DLD1 (cell line): ENCODE measurements at regions not wholly inside any gene's neighbourhood (a gene's known extent, or its start where the extent isn't known, plus 50 kb on each side); places are given as distances from the start of the nearest gene placed in this dataset.
"Not testable (repeated sequence)": the region's sequence is repeated elsewhere in the genome, so short reads cannot be mapped to it uniquely, and the experiment has no call there.

ENCODE experiments used
- in situ Hi-C: cut with HindIII; loops from 2 replicates; pipeline ENCODE4 v1.10.0; 2017; ENCODE audit warnings: low sequenced_read_pairs

DNA sequence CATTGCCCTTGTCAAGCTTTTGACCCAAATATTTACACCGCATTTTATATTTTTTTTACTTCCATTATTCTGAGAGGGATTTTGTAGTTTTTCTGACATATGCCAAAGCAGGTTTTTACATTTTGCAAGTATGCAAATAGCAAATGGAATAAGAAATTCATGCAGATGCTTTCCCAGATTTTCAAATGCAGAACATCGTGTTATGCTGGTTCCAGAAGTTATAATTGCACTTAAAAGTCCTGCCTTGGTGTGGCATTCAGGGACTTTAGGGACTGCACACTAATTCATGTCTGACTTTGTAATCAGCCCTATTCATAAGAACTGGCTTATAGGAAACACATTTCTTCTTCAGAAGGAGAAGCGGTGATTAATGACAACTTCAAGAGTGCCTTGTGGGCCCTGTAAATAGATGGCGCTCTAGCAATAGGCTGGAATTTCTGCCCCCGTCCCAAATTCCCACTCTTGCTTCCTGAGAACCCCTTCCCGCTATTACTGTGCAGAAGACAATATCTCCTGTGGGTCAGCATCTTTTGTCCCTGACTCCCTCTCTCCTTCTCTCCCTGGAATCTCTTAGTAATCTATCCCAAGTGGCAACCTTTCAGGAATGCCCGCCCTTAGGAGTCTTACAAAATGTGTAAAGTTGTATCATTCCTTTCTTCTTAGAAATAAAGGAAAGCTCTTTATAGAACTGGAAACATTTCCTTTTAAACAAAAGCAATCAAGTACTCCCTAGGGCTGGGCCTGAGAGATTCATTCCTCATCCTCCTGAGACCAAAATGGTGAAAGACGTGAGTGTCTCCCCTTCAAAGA is 264.0 kb downstream of the INHBA start:
- in situ Hi-C loops: no loop called here

DNA sequence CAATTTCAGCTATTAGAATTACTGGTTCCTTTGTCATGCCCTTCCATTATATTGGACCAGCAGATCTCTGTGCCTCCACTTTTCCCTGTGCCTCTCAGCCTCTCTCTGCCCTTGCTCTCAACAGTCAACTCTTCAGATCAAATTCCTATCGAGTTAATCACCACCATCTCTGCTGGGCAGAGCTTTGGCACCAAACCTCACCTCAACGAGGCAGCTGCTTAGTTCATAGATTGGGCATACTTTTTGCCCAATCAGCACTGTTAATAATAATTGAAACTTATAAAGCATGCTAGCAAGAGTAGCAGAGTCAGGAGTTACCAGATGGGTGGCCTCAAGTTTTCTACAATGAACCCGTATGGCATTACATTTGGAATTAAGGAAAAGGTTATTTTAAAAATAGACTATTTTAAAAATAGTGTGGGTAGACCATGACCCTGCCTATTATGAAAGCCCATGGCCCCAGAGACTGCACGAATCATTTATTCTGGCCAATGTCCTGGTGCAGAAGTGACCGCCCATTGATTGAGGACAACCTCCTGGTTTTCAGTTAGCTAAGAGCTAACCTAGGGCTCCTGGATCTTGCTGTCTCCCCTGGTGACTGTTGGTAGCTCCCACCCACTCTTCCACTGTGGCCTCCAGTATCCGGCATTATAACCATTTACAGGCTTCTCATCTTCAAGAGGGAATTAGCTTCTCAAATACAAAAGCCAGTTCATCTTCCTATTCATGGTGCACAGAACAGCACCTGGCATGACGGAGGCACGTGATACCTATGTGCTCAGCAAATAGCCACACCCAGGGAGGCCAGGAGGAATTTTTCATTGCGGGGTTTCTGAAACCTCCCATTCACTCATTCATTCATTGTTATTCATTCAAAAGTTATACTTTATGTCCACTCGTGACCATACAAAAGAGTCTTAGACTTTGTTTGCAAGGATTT is 265.4 kb downstream of the INHBA start:
- in situ Hi-C loops: no loop called here

DNA sequence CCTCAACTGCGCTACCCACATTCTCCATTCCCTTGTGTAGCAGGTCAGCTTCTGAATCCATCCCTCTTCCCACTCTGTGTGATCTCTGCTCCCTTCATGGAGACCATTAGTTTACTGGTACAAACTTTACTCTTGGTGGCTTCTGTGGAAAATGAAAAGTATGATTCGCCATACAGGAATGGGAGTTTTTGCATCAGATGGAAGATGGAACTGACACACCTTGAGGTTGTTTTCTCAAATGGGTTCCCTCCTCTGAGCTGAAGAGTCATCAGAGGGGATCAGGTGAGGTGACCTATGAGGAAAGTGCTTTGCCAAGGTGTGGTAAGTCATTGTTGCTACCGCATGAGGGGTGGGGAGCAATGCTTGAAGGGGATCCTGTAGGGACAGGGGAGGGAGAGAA is 266.8 kb downstream of the INHBA start:
- in situ Hi-C loops: no loop called here

DNA sequence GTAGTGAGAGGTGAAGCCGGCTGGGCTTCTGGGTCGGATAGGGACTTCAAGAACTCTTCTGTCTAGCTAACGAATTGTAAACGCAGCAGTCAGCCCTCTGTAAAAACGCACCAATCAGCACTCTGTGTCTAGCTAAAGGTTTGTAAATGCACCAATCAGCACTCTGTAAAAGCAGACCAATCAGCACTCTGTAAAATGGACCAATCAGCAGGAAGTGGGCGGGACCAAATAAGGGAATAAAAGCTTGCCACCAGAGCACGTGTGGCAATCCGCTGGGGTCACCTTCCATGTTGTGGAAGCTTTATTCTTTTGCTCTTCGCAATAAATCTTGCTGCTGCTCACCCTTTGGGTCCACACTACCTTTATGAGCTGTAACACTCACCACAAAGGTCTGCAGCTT is 267.9 kb downstream of the INHBA start:
- in situ Hi-C loops: not testable (repeated sequence)

DNA sequence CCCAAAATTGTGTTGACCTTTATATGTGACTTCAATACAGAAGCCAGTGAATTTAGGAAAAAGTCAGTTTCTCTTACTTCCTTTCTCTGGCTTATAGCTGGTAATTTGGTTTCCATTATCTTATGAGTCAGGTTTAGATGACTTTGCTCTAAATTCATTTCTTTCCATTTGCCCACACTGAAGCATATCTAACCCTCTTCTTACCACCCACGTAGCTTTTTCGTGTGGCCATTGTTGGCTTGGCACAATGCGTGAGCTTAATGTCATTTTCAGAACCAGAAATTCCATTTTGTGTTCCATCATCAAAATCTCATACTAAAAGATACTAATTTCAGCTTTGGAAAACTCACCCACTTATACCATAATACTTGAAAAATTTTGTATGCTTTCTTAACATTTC is 271.2 kb downstream of the INHBA start:
- in situ Hi-C loops: no loop called here

DNA sequence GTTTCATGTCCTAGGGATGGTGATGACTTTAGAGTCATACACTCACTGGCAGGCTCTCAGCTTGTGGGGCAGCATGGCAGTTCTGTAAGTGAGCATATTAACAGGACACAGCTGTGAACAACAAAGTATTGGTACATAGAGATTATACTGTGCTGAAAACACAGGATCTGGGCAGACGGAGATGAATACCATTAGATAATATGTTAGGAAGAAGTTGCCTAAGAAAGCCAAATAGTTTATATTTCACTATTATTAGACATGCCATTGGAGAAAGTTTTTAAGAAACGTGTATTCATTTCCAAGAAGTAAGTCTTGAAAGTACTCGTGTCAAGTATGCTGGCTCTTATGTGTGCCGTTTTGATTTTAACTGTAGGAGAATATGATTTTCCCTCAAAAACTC is 274.5 kb downstream of the INHBA start:
- in situ Hi-C loops: no loop called here

DNA sequence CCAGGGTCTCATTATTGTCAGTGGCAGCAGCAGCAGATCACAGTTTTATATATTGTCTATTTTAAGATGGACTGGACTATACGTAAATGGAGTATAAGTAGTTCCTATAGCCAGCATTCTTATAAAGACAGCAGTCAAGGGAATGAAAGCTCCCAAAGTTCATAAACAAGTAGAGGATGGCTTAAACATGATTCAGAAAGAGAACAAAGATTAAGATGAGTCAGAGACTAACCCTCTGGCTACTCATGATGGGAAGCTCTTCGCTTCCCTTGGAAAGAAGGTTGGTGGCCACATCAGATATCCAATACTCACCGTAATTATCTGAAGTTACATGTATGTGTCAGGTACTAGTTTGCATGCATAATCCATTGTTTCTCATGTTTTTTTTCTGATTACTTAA is 277.0 kb downstream of the INHBA start:
- in situ Hi-C loops: no loop called here

DNA sequence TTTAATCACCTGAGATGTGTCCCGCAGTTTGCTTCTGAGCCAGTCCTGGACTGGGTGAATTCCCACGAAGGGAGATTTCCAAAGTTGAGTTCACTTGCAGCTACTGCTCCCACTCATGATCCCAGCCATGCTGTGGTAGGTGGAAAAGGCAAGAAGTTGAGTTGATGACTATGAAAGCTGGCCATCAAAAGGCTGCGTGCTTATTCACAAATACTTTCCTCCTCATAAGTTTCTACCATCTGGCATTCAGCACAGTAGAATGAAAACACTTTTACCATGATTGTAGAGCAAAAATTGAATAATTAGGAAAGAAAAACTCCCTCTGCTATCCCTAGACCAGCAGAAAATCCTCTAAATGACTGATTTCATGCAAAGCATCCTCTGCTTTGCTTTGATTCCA is 281.8 kb downstream of the INHBA start:
- in situ Hi-C loops: no loop called here

DNA sequence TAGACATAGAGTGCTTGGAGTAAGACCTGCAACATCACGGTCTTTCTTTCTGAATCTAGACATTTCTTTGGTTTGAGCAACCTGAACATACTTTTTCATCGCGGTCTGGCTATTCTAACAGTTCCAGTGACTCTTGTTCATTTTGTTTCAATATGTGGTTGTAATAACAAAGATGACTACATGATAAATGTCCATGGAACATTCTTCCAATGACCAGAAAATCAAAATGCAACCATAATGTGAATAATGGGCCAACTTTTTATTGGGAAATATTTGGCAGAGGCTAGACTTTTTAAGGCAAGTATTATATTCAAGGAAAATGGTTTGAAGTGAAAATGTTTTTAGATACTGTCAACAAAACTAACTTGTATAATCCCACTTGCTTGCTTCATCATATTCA is 282.5 kb downstream of the INHBA start:
- in situ Hi-C loops: no loop called here

DNA sequence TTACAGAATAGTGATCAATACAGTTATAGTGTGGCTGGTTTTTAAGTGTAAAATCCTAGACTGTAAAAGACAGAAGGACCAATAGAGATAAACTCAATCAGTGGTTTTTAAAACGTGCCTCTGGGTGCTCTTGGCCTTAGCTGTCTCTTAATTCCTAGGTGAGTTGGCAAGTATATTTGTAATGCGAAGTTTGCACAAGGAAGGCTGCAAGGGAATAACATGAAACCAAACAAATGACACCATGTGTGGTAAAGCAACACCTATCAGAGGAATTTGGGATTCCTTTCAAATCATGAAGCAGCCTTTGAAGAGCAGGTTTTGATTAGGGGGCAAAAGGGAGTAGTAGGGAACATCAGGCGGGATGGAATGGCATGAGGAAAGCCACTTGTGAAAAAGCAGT is 284.6 kb downstream of the INHBA start:
- in situ Hi-C loops: no loop called here

DNA sequence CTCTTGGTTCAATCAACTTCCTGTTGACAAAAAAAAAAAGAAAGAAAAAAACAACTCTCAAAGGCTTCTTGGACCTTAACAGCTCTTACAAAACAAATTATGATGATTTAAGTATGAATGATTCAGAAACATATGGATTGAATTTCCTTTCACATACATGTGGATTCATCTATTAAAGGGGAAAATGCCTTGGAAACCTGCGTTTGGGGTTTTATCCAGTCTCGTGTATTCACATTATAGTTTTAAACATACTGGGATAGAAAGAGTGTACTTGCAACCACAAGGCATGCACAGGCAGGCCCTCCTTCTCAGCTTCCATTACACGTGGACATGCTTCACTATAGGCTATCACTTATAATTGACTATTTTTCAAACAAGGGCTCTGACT is 286.7 kb downstream of the INHBA start:
- in situ Hi-C loops: no loop called here

DNA sequence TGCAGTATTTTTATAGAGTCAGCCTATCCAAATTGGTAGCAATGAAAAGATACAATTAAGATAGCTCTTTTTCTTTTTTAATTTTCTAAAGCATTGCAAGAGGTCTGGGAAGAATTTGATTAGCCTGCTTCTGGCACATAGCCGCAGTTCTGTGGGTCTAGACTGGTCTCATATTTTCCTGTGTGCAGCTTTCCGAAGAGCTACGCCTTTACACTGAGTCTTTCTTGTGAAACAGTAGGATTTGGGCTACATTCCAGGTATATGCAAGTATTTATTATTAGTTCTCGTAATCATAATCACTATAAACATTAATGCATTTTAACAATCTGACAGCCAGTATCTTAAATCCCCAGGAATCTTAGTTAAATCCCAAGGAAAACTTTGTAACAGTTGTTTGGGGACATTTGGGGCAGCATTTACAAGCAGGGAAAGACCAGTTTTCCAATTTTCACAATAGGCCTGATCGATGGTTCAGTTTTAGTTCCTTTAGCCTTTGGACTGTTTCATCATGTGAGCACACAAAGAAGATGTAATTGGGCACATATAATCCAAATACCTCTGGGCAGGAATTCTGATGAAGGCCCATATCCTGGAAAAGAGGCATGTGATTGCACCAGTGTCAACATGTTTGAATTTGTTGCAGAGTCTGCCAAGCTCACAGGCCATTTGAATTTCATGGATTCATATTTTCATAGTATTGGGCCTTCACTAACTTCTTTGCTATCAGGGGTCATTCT is 287.3 kb downstream of the INHBA start:
- in situ Hi-C loops: no loop called here

DNA sequence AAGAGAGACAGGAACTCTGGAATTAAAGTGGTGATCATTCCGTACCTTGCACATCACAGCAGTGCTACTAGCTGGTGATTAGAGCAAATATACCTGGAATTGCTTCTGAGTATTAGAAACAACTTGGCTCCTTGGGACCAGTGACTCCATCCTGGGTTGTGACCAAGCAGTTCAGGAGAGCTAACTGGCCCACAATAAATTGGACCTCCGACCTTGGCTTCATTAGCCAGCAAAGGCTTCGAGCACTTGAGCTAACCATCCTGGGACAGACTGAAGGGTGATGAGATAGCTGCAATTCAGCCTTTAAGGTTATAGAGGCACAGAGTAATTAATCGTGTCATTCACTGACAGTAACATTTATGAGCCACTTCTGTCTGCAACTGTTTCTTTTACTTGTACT is 287.8 kb downstream of the INHBA start:
- in situ Hi-C loops: no loop called here

DNA sequence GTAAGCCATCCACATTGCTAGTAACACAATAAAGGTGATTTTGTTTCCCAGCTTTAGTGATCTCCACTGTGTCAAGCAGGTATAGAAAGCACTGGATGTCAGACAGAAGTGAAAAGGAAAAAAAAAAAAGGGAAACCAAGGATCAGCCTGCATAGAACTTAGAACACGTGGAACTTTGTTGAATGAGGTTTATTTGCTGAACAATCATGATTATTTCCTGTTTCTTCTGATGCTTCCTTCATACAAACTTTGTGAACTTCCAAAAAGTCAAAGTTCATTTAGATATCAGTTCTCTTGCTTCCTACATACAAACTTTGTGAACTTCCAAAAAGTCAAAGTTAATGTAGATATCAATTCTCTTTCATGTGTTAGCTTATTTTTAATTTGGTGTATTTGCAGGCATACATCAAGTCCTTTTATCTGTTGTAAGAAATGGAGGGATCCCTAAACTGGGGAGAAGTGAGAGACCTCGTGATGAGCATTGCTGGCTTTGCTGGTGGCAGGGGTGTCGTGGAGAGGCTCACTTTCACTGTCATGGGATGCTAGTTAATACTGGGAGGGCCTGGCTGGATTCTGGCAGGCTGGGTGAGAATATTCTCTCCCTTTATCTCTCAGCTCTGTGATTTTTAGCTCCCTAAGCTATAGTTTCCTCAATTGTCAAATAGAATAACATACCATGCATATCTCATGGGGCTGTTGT is 298.4 kb downstream of the INHBA start:
- in situ Hi-C loops: no loop called here

DNA sequence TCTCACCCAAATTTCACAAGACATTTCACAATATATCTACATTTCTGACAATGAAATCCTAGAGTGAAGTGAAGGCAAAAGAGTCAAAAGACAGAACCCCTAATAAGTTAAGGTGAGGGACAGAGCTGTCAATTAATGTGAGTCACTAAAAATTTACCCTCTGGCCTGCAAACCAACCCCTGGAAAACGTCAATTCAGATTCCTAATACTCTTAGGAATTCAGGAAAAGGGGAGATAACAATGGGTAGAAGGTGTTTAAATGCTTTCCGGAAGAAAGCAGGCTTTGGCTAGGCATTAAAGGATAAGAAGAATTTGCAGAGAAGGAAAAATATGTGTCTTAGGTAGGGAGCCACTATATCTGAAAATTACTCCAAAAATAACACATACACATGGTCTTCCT is 299.6 kb downstream of the INHBA start:
- in situ Hi-C loops: no loop called here

DNA sequence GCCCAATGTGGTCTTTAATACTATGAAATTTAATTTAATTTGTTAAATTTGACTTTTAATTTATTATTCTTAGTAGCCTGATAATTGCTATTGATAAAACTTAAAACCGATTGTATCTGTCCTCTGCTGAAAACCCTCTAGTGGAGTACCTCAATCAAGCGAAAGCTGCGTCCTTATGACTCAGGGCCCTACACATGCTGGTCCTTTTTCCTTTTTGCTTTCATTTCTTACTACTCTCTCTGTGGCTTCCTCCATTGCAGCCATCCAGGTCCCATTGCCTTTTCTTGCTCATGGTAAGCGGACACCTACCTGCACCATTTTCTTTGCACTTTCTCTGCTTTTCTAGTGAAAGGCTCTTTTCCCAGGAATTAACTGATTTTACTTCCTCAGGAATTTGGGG is 301.1 kb downstream of the INHBA start:
- in situ Hi-C loops: no loop called here

DNA sequence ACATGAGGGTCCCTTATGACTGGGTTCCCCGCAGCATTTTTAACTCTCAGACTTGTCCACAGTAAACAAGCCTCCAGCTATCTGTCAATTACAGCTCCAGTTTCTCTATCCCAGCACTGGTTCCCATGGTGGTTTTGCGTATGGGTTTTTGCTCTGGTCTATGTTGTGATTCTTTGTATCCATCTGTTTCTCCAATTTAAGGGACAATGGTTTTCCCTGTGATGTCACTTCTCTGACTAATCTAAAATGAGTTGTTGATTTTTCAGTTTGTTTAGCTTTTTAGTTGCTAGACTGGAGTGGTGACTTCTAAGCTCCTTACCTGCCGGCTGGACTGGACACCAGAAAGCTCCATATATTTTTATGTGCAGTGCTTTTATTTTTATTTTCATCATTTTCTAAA is 303.7 kb downstream of the INHBA start:
- in situ Hi-C loops: no loop called here

DNA sequence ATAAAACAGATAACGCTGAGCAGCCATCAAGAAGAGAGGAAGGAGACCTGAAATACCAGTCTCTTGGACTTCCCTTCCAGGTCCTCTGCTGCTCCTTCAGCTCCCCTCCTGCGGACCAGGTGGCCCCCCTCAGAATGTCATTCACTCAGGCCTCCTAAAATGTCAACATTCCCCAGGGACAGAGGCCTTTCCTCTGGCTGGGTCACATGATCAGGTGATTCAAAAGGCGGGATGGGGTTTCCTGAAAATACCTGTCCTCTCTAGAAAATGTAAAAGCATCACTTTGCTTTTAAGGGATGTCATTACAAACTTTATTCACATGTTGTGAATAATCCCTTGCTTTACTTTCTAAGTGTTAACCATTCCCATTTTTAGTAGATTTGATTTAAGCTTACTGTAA is 311.1 kb downstream of the INHBA start:
- in situ Hi-C loops: no loop called here

DNA sequence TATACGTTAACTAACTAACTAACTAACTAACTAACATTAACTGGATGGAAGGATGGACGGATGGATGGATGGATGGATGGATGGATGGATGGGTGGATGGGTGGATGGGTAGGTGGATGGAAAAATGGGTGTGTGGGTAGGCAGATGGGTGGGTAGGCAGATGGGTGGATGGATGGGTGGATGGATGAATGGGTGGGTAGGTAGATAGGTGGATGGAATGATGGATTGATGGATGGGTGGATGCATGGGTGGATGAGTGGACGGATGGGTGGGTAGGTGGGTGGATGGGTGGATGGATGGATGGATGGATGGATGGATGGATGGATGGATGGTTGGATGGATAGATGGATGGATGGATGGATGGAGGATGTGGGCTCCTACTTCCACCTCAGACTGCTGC is 314.0 kb downstream of the INHBA start:
- in situ Hi-C loops: not testable (repeated sequence)

DNA sequence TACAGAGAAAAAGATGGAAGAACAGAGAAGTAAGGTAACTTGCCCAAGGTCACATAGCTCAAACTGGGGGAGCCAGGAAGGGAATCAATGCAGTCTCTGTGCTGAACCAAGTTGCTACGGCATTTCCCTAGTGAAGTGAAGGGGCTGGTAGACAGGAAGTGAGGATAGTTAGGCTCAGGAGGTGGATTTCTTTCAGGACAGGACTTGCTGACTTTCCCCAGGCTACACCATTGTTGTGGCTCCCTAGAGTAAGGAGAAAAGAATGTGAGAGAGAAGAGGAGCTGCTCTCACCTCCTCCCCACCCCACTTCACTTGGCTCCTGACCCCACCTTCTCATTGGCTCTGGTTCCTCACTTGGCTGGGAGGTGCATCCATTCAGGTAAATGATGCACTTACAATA is 316.9 kb downstream of the INHBA start:
- in situ Hi-C loops: no loop called here

DNA sequence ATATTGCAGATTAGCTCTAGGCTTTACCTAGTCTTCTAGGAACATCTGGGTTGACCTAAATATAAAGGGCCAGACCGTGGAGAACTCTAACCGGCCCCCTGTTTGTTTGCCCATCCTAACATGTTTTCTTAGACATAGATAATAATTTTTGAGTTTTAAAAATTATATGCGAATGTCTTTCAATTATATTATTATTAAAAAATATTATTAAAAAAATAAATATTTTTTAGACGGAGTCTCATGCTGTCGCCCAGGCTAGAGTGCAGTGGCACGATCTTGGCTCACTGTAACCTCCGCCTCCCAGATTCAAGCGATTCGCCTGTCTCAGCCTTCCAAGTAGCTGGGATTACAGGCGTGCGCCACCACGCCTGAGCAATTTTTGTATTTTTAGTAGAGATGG is 318.5 kb downstream of the INHBA start:
- in situ Hi-C loops: no loop called here
